K562 (cell line): ENCODE measurements at regions not wholly inside any gene's neighbourhood (a gene's known extent, or its start where the extent isn't known, plus 50 kb on each side); places are given as distances from the start of the nearest gene placed in this dataset.

Experiments
- ETV5 ChIP-seq: sonication (generic); formaldehyde crosslinking; IDR thresholded peaks from 2 replicates; pipeline ENCODE4 v1.4.0; 2020; ENCODE audit warnings: low read depth, mild to moderate bottlenecking, missing genetic modification reagents
- MXI1 ChIP-seq: IDR thresholded peaks from 2 replicates; pipeline ENCODE4 v1.6.1; 2011; ENCODE audit warnings: low read depth, mild to moderate bottlenecking, improper control_type of control experiment, low read length
- NFRKB ChIP-seq: fragments of 450-650 bp; IDR thresholded peaks from 2 replicates; pipeline ENCODE4 v1.6.1; 2016; ENCODE audit warnings: low read depth
- SMARCC2 ChIP-seq: fragments of 450-650 bp; IDR thresholded peaks from 2 replicates; pipeline ENCODE4 v1.6.1; 2017; ENCODE audit warnings: antibody characterized with exemption, moderate library complexity, mild to moderate bottlenecking, low read depth
- TAF15 ChIP-seq: fragments of 200-400 bp; formaldehyde crosslinking; IDR thresholded peaks from 2 replicates; pipeline ENCODE4 v1.6.1; 2017; ENCODE audit warnings: mild to moderate bottlenecking, low read depth, low read length, moderate library complexity
- THAP7 ChIP-seq: fragments of 250-450 bp; sonication (Bioruptor Pico); IDR thresholded peaks from 2 replicates; pipeline ENCODE4 v1.5.0; 2021
- TF ChIP-seq, protein P1 (sequence below): sonication (generic); formaldehyde crosslinking; IDR thresholded peaks from 2 replicates; pipeline ENCODE4 v1.5.0; 2020; ENCODE audit warnings: missing genetic modification reagents
- TF ChIP-seq, protein P2 (sequence below): fragments of 250-450 bp; sonication (Bioruptor Pico); IDR thresholded peaks from 2 replicates; pipeline ENCODE4 v1.4.0; 2020; ENCODE audit warnings: mild to moderate bottlenecking, moderate library complexity
- TF ChIP-seq, protein P3 (sequence below), 3 experiments: IDR thresholded peaks in 2 of 3; conservative IDR thresholded peaks in 1 of 3; 2 replicates each; pipeline ENCODE4 v1.5.1; 2011 to 2012; ENCODE audit warnings: low read length in 3 of 3, mild to moderate bottlenecking in 3 of 3, control low read depth in 2 of 3, improper control_type of control experiment in 1 of 3, inconsistent platforms in 1 of 3, low read depth in 1 of 3, mixed read lengths in 1 of 3, moderate library complexity in 1 of 3; ENCODE audit not compliant: insufficient read depth in 2 of 3

DNA sequence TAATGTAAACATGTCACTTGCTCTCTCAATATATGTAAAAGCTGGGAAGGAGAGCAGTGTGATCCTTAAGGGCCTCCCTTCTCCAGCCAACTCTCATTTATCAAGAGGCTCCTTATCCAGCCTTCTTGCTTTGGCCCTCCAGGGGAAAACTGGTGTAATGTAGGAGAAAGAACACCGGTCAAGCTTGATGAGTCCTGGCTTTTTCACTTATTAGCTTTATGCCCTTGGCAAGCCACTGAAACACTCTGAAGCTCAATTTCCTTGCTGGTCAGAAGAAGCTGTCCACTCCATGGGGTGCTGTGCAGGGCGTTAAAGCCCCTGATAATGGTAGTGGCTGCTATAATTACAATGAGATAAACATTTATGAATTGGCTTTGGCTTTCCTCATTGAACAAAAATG, 251.2 kb upstream of the RBBP8 start:
- TF ChIP-seq, protein P1, sequence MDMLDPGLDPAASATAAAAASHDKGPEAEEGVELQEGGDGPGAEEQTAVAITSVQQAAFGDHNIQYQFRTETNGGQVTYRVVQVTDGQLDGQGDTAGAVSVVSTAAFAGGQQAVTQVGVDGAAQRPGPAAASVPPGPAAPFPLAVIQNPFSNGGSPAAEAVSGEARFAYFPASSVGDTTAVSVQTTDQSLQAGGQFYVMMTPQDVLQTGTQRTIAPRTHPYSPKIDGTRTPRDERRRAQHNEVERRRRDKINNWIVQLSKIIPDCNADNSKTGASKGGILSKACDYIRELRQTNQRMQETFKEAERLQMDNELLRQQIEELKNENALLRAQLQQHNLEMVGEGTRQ = no peak
- TF ChIP-seq, protein P2, sequence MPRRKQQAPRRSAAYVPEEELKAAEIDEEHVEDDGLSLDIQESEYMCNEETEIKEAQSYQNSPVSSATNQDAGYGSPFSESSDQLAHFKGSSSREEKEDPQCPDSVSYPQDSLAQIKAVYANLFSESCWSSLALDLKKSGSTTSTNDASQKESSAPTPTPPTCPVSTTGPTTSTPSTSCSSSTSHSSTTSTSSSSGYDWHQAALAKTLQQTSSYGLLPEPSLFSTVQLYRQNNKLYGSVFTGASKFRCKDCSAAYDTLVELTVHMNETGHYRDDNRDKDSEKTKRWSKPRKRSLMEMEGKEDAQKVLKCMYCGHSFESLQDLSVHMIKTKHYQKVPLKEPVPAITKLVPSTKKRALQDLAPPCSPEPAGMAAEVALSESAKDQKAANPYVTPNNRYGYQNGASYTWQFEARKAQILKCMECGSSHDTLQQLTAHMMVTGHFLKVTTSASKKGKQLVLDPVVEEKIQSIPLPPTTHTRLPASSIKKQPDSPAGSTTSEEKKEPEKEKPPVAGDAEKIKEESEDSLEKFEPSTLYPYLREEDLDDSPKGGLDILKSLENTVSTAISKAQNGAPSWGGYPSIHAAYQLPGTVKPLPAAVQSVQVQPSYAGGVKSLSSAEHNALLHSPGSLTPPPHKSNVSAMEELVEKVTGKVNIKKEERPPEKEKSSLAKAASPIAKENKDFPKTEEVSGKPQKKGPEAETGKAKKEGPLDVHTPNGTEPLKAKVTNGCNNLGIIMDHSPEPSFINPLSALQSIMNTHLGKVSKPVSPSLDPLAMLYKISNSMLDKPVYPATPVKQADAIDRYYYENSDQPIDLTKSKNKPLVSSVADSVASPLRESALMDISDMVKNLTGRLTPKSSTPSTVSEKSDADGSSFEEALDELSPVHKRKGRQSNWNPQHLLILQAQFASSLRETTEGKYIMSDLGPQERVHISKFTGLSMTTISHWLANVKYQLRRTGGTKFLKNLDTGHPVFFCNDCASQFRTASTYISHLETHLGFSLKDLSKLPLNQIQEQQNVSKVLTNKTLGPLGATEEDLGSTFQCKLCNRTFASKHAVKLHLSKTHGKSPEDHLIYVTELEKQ (CRISPR knock-in tag) = no peak
- no peak for TF ChIP-seq TAF15
- TF ChIP-seq, protein P3, sequence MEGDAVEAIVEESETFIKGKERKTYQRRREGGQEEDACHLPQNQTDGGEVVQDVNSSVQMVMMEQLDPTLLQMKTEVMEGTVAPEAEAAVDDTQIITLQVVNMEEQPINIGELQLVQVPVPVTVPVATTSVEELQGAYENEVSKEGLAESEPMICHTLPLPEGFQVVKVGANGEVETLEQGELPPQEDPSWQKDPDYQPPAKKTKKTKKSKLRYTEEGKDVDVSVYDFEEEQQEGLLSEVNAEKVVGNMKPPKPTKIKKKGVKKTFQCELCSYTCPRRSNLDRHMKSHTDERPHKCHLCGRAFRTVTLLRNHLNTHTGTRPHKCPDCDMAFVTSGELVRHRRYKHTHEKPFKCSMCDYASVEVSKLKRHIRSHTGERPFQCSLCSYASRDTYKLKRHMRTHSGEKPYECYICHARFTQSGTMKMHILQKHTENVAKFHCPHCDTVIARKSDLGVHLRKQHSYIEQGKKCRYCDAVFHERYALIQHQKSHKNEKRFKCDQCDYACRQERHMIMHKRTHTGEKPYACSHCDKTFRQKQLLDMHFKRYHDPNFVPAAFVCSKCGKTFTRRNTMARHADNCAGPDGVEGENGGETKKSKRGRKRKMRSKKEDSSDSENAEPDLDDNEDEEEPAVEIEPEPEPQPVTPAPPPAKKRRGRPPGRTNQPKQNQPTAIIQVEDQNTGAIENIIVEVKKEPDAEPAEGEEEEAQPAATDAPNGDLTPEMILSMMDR (IDR thresholded peaks at IDR 0.05 in 2 of 3, conservative IDR thresholded peaks at IDR 0.05 in 1 of 3; ENCODE audit: insufficient read depth in 2 of 3, low read depth in 1 of 3, low read length in 3 of 3) = no peak
- TF ChIP-seq ETV5 (CRISPR knock-in tag) = no peak
- no peak for TF ChIP-seq SMARCC2
- TF ChIP-seq THAP7 = no peak
- TF ChIP-seq MXI1 = no peak
- TF ChIP-seq NFRKB = no peak
